SU-DHL-6 (cell line): ENCODE measurements at regions not wholly inside any gene's neighbourhood (a gene's known extent, or its start where the extent isn't known, plus 50 kb on each side); places are given as distances from the start of the nearest gene placed in this dataset.

ENCODE experiments used
- H2AFZ ChIP-seq: fragments of 200-600 bp; sonication (generic); 2 replicates; pipeline ENCODE4 v1.6.1; 2014; ENCODE audit warnings: low read depth, mild to moderate bottlenecking, moderate library complexity, mixed read lengths, antibody characterized with exemption, low read length; ENCODE audit not compliant: severe bottlenecking
- H3F3A ChIP-seq: fragments of 200-600 bp; shearing (Covaris generic); 2 replicates; pipeline ENCODE4 v1.6.0; 2016; ENCODE audit warnings: antibody characterized with exemption, mild to moderate bottlenecking; ENCODE audit not compliant: insufficient read depth
- H3K27ac ChIP-seq: fragments of 200-600 bp; sonication (generic); 2 replicates; pipeline ENCODE4 v1.5.1; 2016; ENCODE audit warnings: low read depth, mild to moderate bottlenecking, low read length, moderate library complexity, mixed read lengths
- H3K27me3 ChIP-seq: fragments of 200-600 bp; sonication (generic), shearing (Covaris generic); 2 replicates; pipeline ENCODE4 v1.6.0; 2014; ENCODE audit warnings: mild to moderate bottlenecking, low read length
- H3K36me3 ChIP-seq: fragments of 200-600 bp; sonication (generic); 2 replicates; pipeline ENCODE4 v1.6.1; 2014; ENCODE audit warnings: mild to moderate bottlenecking, low read length, mixed read lengths
- H3K4me2 ChIP-seq: fragments of 300-600, 200-600 bp; shearing (Covaris generic), sonication (generic); 2 replicates; pipeline ENCODE4 v1.6.0; 2014; ENCODE audit warnings: low read length, low read depth, mild to moderate bottlenecking; ENCODE audit not compliant: poor library complexity, severe bottlenecking
- H3K4me3 ChIP-seq: fragments of 200-600 bp; sonication (generic); 2 replicates; pipeline ENCODE4 v1.5.1; 2014; ENCODE audit warnings: antibody characterized with exemption, low read length, mild to moderate bottlenecking, mixed read lengths; ENCODE audit not compliant: insufficient read depth, poor library complexity, severe bottlenecking
- H3K79me2 ChIP-seq: fragments of 200-600 bp; sonication (generic); 2 replicates; pipeline ENCODE4 v1.6.1; 2014; ENCODE audit warnings: mild to moderate bottlenecking, low read length, moderate library complexity; ENCODE audit not compliant: insufficient read depth
- H3K9ac ChIP-seq: fragments of 200-600 bp; sonication (generic); 2 replicates; pipeline ENCODE4 v1.7.0; 2014; ENCODE audit warnings: mild to moderate bottlenecking, low read length
- H3K9me2 ChIP-seq: fragments of 200-600 bp; sonication (generic); replicated peaks from 2 replicates; pipeline ENCODE4 v1.6.1; 2014; ENCODE audit warnings: low read length; ENCODE audit not compliant: insufficient read depth
- H3K9me3 ChIP-seq: fragments of 200-600 bp; sonication (generic); 2 replicates; pipeline ENCODE4 v1.6.1; 2014; ENCODE audit warnings: low read length, mixed read lengths; ENCODE audit not compliant: insufficient read depth
- H4K20me1 ChIP-seq: fragments of 200-600 bp; sonication (generic); 2 replicates; pipeline ENCODE4 v1.6.1; 2014; ENCODE audit warnings: low read depth, mild to moderate bottlenecking, antibody characterized with exemption, low read length, moderate library complexity, mixed read lengths
- CTCF ChIP-seq: fragments of 200-600 bp; sonication (generic); IDR thresholded peaks from one replicate; pipeline ENCODE4 v1.5.1; 2017; ENCODE audit warnings: antibody characterized with exemption, mild to moderate bottlenecking, low read length, moderate library complexity; ENCODE audit not compliant: insufficient read depth, poor library complexity, severe bottlenecking
- EZH2phosphoT487 ChIP-seq: fragments of 200-600 bp; sonication (generic), shearing (Covaris generic); conservative IDR thresholded peaks from 2 replicates; pipeline ENCODE4 v1.6.1; 2018; ENCODE audit warnings: mild to moderate bottlenecking, antibody characterized with exemption, low read length, moderate library complexity, mixed read lengths

GRCh38 chr1:50266509-50266908, 156.7 kb downstream of the DMRTA2 start:
- no peaks in the 10 kb centered on the region for H3K79me2 ChIP-seq
- H3K27me3 ChIP-seq: no peaks in the 10 kb centered on the region
- no peaks in the 10 kb centered on the region for H3K9me2 ChIP-seq
- no peak overlapping the region for H3K4me3 ChIP-seq
- H3K27ac ChIP-seq: no peak overlapping the region
- H2AFZ ChIP-seq: no peak overlapping the region
- TF ChIP-seq EZH2phosphoT487 (no peak), CTCF (no peak)
- no peaks in the 10 kb centered on the region for H3F3A ChIP-seq
- no peaks in the 10 kb centered on the region for H4K20me1 ChIP-seq
- H3K9ac ChIP-seq: no peak overlapping the region
- no peak overlapping the region for H3K4me2 ChIP-seq
- no peaks in the 10 kb centered on the region for H3K36me3 ChIP-seq
- no peaks in the 10 kb centered on the region for H3K9me3 ChIP-seq

GRCh38 chr1:50265790-50266314, 157.1 kb downstream of the ELAVL4 start:
- no peak overlapping the region for H2AFZ ChIP-seq
- H3K36me3 ChIP-seq: no peaks in the 10 kb centered on the region
- H3K27ac ChIP-seq: no peak overlapping the region
- H3K9me2 ChIP-seq: no peaks in the 10 kb centered on the region
- H3F3A ChIP-seq: no peaks in the 10 kb centered on the region
- H3K9me3 ChIP-seq: no peaks in the 10 kb centered on the region
- no peaks in the 10 kb centered on the region for H3K79me2 ChIP-seq
- no peaks in the 10 kb centered on the region for H4K20me1 ChIP-seq
- H3K4me3 ChIP-seq: no peak overlapping the region
- no peak overlapping the region for H3K4me2 ChIP-seq
- H3K27me3 ChIP-seq: no peaks in the 10 kb centered on the region
- H3K9ac ChIP-seq: no peak overlapping the region
- TF ChIP-seq EZH2phosphoT487 (no peak), CTCF (no peak)

- no peaks in the 10 kb centered on the region for H4K20me1 ChIP-seq
- H3K4me2 ChIP-seq: no peak overlapping the region
- no peaks in the 10 kb centered on the region for H3K9me2 ChIP-seq
- H3K36me3 ChIP-seq: no peaks in the 10 kb centered on the region
- H3K27me3 ChIP-seq: no peaks in the 10 kb centered on the region
- no peaks in the 10 kb centered on the region for H3K9me3 ChIP-seq
- no peak for TF ChIP-seq CTCF
- TF ChIP-seq EZH2phosphoT487: no peak
- H2AFZ ChIP-seq: no peak overlapping the region
- no peaks in the 10 kb centered on the region for H3K79me2 ChIP-seq
- no peak overlapping the region for H3K4me3 ChIP-seq
- no peak overlapping the region for H3K27ac ChIP-seq
- H3K9ac ChIP-seq: no peak overlapping the region
- no peaks in the 10 kb centered on the region for H3F3A ChIP-seq
Measured at GRCh38 chr1:50264590-50264989, 155.9 kb downstream of the ELAVL4 start.
